Keratinocyte (primary cell): ENCODE measurements at regions not wholly inside any gene's neighbourhood (a gene's known extent, or its start where the extent isn't known, plus 50 kb on each side); places are given as distances from the start of the nearest gene placed in this dataset.

ENCODE experiments used
- EZH2 ChIP-seq: IDR thresholded peaks from one replicate; pipeline ENCODE4 v1.6.1; 2012; ENCODE audit warnings: inconsistent platforms, mild to moderate bottlenecking, low read length, moderate library complexity
- TF ChIP-seq, protein P1 (sequence below), 3 experiments: IDR thresholded peaks in 1 of 3; conservative IDR thresholded peaks in 1 of 3; optimal IDR thresholded peaks in 1 of 3; 2 replicates in 2 of 3; 3 replicates in 1 of 3; pipeline versions ENCODE3 to v1.5.1; 2011; ENCODE audit warnings: low read length in 3 of 3, mild to moderate bottlenecking in 3 of 3, moderate library complexity in 2 of 3, control low read depth in 1 of 3, inconsistent platforms in 1 of 3; ENCODE audit not compliant: insufficient read depth in 2 of 3; ENCODE audit errors: extremely low read depth in 1 of 3

- TF ChIP-seq, protein P1, sequence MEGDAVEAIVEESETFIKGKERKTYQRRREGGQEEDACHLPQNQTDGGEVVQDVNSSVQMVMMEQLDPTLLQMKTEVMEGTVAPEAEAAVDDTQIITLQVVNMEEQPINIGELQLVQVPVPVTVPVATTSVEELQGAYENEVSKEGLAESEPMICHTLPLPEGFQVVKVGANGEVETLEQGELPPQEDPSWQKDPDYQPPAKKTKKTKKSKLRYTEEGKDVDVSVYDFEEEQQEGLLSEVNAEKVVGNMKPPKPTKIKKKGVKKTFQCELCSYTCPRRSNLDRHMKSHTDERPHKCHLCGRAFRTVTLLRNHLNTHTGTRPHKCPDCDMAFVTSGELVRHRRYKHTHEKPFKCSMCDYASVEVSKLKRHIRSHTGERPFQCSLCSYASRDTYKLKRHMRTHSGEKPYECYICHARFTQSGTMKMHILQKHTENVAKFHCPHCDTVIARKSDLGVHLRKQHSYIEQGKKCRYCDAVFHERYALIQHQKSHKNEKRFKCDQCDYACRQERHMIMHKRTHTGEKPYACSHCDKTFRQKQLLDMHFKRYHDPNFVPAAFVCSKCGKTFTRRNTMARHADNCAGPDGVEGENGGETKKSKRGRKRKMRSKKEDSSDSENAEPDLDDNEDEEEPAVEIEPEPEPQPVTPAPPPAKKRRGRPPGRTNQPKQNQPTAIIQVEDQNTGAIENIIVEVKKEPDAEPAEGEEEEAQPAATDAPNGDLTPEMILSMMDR (optimal IDR thresholded peaks at IDR 0.05 in 1 of 3, IDR thresholded peaks at IDR 0.05 in 1 of 3, conservative IDR thresholded peaks at IDR 0.05 in 1 of 3; ENCODE audit: extremely low read depth in 1 of 3, insufficient read depth in 2 of 3, low read length in 3 of 3), result no peak
- no peak for TF ChIP-seq EZH2
These were observed 320.9 kb downstream of the ASMT start for GRCh38 chrX:1935805-1936204.
